WTC11 (cell line): ENCODE measurements at regions not wholly inside any gene's neighbourhood (a gene's known extent, or its start where the extent isn't known, plus 50 kb on each side); places are given as distances from the start of the nearest gene placed in this dataset.

Experiments used
- ATAC-seq: fragments of 200-7000 bp; cut with Tn5 transposase; 2 replicates; pipeline ENCODE4 v1.10.0; 2021; ENCODE audit warnings: mild to moderate bottlenecking, moderate library complexity
- CTCF ChIA-PET: fragments of 300-600 bp; sonication (Branson Sonifier 250); formaldehyde crosslinking; loops from one replicate; lab custom pipeline; 2021; ENCODE audit warnings: antibody characterized with exemption; lab: Charles Lee
- POLR2A ChIA-PET: fragments of 350-600 bp; sonication (Branson Sonifier 250); formaldehyde crosslinking; loops from one replicate; lab custom pipeline; 2021; ENCODE audit warnings: antibody characterized with exemption; lab: Charles Lee
- DNase-seq: peaks from one replicate; pipeline ENCODE4 v3.0.0; 2021; ENCODE audit warnings: low spot score
- H3K27ac Mint-ChIP-seq: 2 replicates; pipeline ENCODE4 v1.8.0; 2021; ENCODE audit warnings: mixed read lengths
- H3K27me3 Mint-ChIP-seq: 2 replicates; pipeline ENCODE4 v1.8.0; 2021; ENCODE audit warnings: low read depth, mild to moderate bottlenecking, moderate library complexity, mixed read lengths
- H3K36me3 Mint-ChIP-seq: 2 replicates; pipeline ENCODE4 v1.8.0; 2021; ENCODE audit warnings: mixed read lengths
- H3K4me1 Mint-ChIP-seq: 2 replicates; pipeline ENCODE4 v1.8.0; 2022; ENCODE audit warnings: mixed read lengths
- H3K4me3 Mint-ChIP-seq: 2 replicates; pipeline ENCODE4 v1.8.0; 2021; ENCODE audit warnings: mild to moderate bottlenecking, moderate library complexity, mixed read lengths
- H3K9me3 Mint-ChIP-seq: 2 replicates; pipeline ENCODE4 v1.8.0; 2021; ENCODE audit warnings: mixed read lengths
- ATF1 ChIP-seq: sonication (generic); formaldehyde crosslinking; IDR thresholded peaks from 2 replicates; pipeline ENCODE4 v1.8.1; 2023; ENCODE audit warnings: mild to moderate bottlenecking, moderate library complexity, missing genetic modification reagents
- EMX1 ChIP-seq: fragments of 250-450 bp; sonication (Bioruptor Pico); IDR thresholded peaks from 2 replicates; pipeline ENCODE4 v1.8.0; 2021; ENCODE audit warnings: mild to moderate bottlenecking
- ESRRA ChIP-seq: sonication (generic); formaldehyde crosslinking; IDR thresholded peaks from 2 replicates; pipeline ENCODE4 v1.8.1; 2022; ENCODE audit warnings: mild to moderate bottlenecking, missing genetic modification reagents, borderline replicate concordance
- IRF2 ChIP-seq: sonication (generic); formaldehyde crosslinking; IDR thresholded peaks from 2 replicates; pipeline ENCODE4 v1.8.0; 2022; ENCODE audit warnings: low read depth, missing genetic modification reagents, borderline replicate concordance
- JUN ChIP-seq: sonication (generic); formaldehyde crosslinking; IDR thresholded peaks from 2 replicates; pipeline ENCODE4 v1.8.0; 2023; ENCODE audit warnings: mild to moderate bottlenecking, missing genetic modification reagents
- MYBL2 ChIP-seq: sonication (generic); formaldehyde crosslinking; IDR thresholded peaks from 2 replicates; pipeline ENCODE4 v1.8.1; 2023; ENCODE audit warnings: mild to moderate bottlenecking, moderate library complexity, missing genetic modification reagents
- NFE2L1 ChIP-seq: sonication (generic); formaldehyde crosslinking; IDR thresholded peaks from 2 replicates; pipeline ENCODE4 v1.8.1; 2023; ENCODE audit warnings: missing genetic modification reagents
- NR2C2 ChIP-seq: sonication (generic); formaldehyde crosslinking; IDR thresholded peaks from 2 replicates; pipeline ENCODE4 v1.8.0; 2022; ENCODE audit warnings: mild to moderate bottlenecking, missing genetic modification reagents
- PRRX2 ChIP-seq: fragments of 250-450 bp; sonication (Bioruptor Pico); IDR thresholded peaks from 2 replicates; pipeline ENCODE4 v1.8.0; 2021; ENCODE audit warnings: mild to moderate bottlenecking
- RORB ChIP-seq: fragments of 250-450 bp; sonication (Bioruptor Pico); IDR thresholded peaks from 2 replicates; pipeline ENCODE4 v1.9.0; 2021; ENCODE audit warnings: mild to moderate bottlenecking
- SP1 ChIP-seq: sonication (generic); formaldehyde crosslinking; conservative IDR thresholded peaks from 2 replicates; pipeline ENCODE4 v1.8.1; 2022; ENCODE audit warnings: missing genetic modification reagents
- STAT6 ChIP-seq: sonication (generic); formaldehyde crosslinking; conservative IDR thresholded peaks from 2 replicates; pipeline ENCODE4 v1.8.1; 2023; ENCODE audit warnings: mild to moderate bottlenecking, low read depth, missing genetic modification reagents, moderate library complexity
- ZBTB43 ChIP-seq: sonication (generic); formaldehyde crosslinking; IDR thresholded peaks from 2 replicates; pipeline ENCODE4 v1.8.1; 2023; ENCODE audit warnings: mild to moderate bottlenecking, missing genetic modification reagents
- ZNF416 ChIP-seq: fragments of 250-450 bp; sonication (Bioruptor Pico); IDR thresholded peaks from 2 replicates; pipeline ENCODE4 v1.9.0; 2021; ENCODE audit warnings: mild to moderate bottlenecking, inconsistent platforms
- ZNF423 ChIP-seq: fragments of 250-450 bp; sonication (Bioruptor Pico); IDR thresholded peaks from 2 replicates; pipeline ENCODE4 v2.1.2; 2022; ENCODE audit warnings: mild to moderate bottlenecking, moderate library complexity
- TF ChIP-seq, protein P1 (sequence below): sonication (generic); formaldehyde crosslinking; IDR thresholded peaks from 2 replicates; pipeline ENCODE4 v1.8.1; 2023; ENCODE audit warnings: mild to moderate bottlenecking, missing genetic modification reagents, moderate library complexity
- TF ChIP-seq, protein P2 (sequence below): sonication (generic); formaldehyde crosslinking; IDR thresholded peaks from 2 replicates; pipeline ENCODE4 v1.8.1; 2022; ENCODE audit warnings: low read depth, missing genetic modification reagents, borderline replicate concordance
- TF ChIP-seq, protein P3 (sequence below): sonication (generic); formaldehyde crosslinking; IDR thresholded peaks from 2 replicates; pipeline ENCODE4 v1.8.0; 2022; ENCODE audit warnings: mild to moderate bottlenecking, missing genetic modification reagents
- TF ChIP-seq, protein P4 (sequence below): sonication (generic); formaldehyde crosslinking; IDR thresholded peaks from 2 replicates; pipeline ENCODE4 v1.8.0; 2022; ENCODE audit warnings: missing genetic modification reagents
- TF ChIP-seq, protein P5 (sequence below): sonication (generic); formaldehyde crosslinking; IDR thresholded peaks from 2 replicates; pipeline ENCODE4 v1.8.0; 2022; ENCODE audit warnings: mild to moderate bottlenecking, missing genetic modification reagents
- TF ChIP-seq, protein P6 (sequence below): sonication (generic); formaldehyde crosslinking; IDR thresholded peaks from 2 replicates; pipeline ENCODE4 v1.8.0; 2023; ENCODE audit warnings: mild to moderate bottlenecking, missing genetic modification reagents

GRCh38 chr6:134689177-134689576 is 260.7 kb downstream of the ALDH8A1 start:
- CTCF ChIA-PET, result no interaction called here
- Mint-ChIP-seq H3K4me1 (no peaks in the 10 kb centered on the region), H3K27me3 (no peaks in the 10 kb centered on the region), H3K36me3 (no peaks in the 10 kb centered on the region), H3K4me3 (no peak overlapping the region), H3K27ac (no peak overlapping the region), H3K9me3 (no peaks in the 10 kb centered on the region)
- ATAC-seq (no peak), DNase-seq (no peak)
- POLR2A ChIA-PET, result no interaction called here
- TF ChIP-seq ESRRA (CRISPR knock-in tag) (no peak), SP1 (no peak), NFE2L1 (CRISPR knock-in tag) (no peak), PRRX2 (CRISPR knock-in tag) (no peak), EMX1 (CRISPR knock-in tag) (no peak), ZNF416 (no peak), JUN (CRISPR knock-in tag) (no peak), RORB (no peak), ZNF423 (CRISPR knock-in tag) (no peak), STAT6 (CRISPR knock-in tag) (no peak), ZBTB43 (no peak)
- TF ChIP-seq, protein P1, sequence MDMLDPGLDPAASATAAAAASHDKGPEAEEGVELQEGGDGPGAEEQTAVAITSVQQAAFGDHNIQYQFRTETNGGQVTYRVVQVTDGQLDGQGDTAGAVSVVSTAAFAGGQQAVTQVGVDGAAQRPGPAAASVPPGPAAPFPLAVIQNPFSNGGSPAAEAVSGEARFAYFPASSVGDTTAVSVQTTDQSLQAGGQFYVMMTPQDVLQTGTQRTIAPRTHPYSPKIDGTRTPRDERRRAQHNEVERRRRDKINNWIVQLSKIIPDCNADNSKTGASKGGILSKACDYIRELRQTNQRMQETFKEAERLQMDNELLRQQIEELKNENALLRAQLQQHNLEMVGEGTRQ, result no peak
- TF ChIP-seq, protein P2, sequence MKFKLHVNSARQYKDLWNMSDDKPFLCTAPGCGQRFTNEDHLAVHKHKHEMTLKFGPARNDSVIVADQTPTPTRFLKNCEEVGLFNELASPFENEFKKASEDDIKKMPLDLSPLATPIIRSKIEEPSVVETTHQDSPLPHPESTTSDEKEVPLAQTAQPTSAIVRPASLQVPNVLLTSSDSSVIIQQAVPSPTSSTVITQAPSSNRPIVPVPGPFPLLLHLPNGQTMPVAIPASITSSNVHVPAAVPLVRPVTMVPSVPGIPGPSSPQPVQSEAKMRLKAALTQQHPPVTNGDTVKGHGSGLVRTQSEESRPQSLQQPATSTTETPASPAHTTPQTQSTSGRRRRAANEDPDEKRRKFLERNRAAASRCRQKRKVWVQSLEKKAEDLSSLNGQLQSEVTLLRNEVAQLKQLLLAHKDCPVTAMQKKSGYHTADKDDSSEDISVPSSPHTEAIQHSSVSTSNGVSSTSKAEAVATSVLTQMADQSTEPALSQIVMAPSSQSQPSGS, result no peak
- TF ChIP-seq, protein P3, sequence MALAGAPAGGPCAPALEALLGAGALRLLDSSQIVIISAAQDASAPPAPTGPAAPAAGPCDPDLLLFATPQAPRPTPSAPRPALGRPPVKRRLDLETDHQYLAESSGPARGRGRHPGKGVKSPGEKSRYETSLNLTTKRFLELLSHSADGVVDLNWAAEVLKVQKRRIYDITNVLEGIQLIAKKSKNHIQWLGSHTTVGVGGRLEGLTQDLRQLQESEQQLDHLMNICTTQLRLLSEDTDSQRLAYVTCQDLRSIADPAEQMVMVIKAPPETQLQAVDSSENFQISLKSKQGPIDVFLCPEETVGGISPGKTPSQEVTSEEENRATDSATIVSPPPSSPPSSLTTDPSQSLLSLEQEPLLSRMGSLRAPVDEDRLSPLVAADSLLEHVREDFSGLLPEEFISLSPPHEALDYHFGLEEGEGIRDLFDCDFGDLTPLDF (CRISPR knock-in tag), result no peak

- Mint-ChIP-seq H3K36me3 (no peaks in the 10 kb centered on the region), H3K4me1 (no peaks in the 10 kb centered on the region), H3K27me3 (no peaks in the 10 kb centered on the region), H3K4me3 (no peak overlapping the region), H3K27ac (no peak overlapping the region), H3K9me3 (no peaks in the 10 kb centered on the region)
- TF ChIP-seq, protein P4, sequence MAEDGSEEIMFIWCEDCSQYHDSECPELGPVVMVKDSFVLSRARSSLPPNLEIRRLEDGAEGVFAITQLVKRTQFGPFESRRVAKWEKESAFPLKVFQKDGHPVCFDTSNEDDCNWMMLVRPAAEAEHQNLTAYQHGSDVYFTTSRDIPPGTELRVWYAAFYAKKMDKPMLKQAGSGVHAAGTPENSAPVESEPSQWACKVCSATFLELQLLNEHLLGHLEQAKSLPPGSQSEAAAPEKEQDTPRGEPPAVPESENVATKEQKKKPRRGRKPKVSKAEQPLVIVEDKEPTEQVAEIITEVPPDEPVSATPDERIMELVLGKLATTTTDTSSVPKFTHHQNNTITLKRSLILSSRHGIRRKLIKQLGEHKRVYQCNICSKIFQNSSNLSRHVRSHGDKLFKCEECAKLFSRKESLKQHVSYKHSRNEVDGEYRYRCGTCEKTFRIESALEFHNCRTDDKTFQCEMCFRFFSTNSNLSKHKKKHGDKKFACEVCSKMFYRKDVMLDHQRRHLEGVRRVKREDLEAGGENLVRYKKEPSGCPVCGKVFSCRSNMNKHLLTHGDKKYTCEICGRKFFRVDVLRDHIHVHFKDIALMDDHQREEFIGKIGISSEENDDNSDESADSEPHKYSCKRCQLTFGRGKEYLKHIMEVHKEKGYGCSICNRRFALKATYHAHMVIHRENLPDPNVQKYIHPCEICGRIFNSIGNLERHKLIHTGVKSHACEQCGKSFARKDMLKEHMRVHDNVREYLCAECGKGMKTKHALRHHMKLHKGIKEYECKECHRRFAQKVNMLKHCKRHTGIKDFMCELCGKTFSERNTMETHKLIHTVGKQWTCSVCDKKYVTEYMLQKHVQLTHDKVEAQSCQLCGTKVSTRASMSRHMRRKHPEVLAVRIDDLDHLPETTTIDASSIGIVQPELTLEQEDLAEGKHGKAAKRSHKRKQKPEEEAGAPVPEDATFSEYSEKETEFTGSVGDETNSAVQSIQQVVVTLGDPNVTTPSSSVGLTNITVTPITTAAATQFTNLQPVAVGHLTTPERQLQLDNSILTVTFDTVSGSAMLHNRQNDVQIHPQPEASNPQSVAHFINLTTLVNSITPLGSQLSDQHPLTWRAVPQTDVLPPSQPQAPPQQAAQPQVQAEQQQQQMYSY (CRISPR knock-in tag), result no peak
- TF ChIP-seq MYBL2 (CRISPR knock-in tag) (no peak), ATF1 (CRISPR knock-in tag) (no peak), IRF2 (CRISPR knock-in tag) (no peak), NR2C2 (CRISPR knock-in tag) (no peak)
- TF ChIP-seq, protein P5, sequence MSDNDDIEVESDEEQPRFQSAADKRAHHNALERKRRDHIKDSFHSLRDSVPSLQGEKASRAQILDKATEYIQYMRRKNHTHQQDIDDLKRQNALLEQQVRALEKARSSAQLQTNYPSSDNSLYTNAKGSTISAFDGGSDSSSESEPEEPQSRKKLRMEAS, result no peak
- TF ChIP-seq, protein P6, sequence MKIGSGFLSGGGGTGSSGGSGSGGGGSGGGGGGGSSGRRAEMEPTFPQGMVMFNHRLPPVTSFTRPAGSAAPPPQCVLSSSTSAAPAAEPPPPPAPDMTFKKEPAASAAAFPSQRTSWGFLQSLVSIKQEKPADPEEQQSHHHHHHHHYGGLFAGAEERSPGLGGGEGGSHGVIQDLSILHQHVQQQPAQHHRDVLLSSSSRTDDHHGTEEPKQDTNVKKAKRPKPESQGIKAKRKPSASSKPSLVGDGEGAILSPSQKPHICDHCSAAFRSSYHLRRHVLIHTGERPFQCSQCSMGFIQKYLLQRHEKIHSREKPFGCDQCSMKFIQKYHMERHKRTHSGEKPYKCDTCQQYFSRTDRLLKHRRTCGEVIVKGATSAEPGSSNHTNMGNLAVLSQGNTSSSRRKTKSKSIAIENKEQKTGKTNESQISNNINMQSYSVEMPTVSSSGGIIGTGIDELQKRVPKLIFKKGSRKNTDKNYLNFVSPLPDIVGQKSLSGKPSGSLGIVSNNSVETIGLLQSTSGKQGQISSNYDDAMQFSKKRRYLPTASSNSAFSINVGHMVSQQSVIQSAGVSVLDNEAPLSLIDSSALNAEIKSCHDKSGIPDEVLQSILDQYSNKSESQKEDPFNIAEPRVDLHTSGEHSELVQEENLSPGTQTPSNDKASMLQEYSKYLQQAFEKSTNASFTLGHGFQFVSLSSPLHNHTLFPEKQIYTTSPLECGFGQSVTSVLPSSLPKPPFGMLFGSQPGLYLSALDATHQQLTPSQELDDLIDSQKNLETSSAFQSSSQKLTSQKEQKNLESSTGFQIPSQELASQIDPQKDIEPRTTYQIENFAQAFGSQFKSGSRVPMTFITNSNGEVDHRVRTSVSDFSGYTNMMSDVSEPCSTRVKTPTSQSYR (CRISPR knock-in tag), result no peak
- ATAC-seq (no peak), DNase-seq (no peak)
- POLR2A ChIA-PET, result no interaction called here
- CTCF ChIA-PET, result no interaction called here
Observed at GRCh38 chr6:134686071-134686470, 263.8 kb downstream of the ALDH8A1 start.
